IgD-negative memory B cell (primary cell): ENCODE measurements at regions not wholly inside any gene's neighbourhood (a gene's known extent, or its start where the extent isn't known, plus 50 kb on each side); places are given as distances from the start of the nearest gene placed in this dataset.

Experiments used
- H3K27ac Mint-ChIP-seq, 3 donors: one replicate each; pipeline ENCODE4 v1.8.0; 2020 to 2022; ENCODE audit warnings: mild to moderate bottlenecking in 3 of 3, mixed read lengths in 3 of 3, moderate library complexity in 1 of 3
- H3K27me3 Mint-ChIP-seq: one replicate; pipeline ENCODE4 v1.8.0; 2021; ENCODE audit warnings: mixed read lengths
- H3K36me3 Mint-ChIP-seq: one replicate; pipeline ENCODE4 v1.8.0; 2020; ENCODE audit warnings: mild to moderate bottlenecking, mixed read lengths
- H3K4me1 Mint-ChIP-seq, 3 donors: one replicate each; pipeline ENCODE4 v1.8.0; 2020 to 2022; ENCODE audit warnings: mixed read lengths in 3 of 3, mild to moderate bottlenecking in 1 of 3
- H3K4me3 Mint-ChIP-seq, 4 donors: one replicate each; pipeline ENCODE4 v1.8.0; 2020 to 2022; ENCODE audit warnings: mild to moderate bottlenecking in 4 of 4, mixed read lengths in 4 of 4, moderate library complexity in 3 of 4
- H3K9me3 Mint-ChIP-seq, 3 donors: one replicate each; pipeline ENCODE4 v1.8.0; 2020 to 2021; ENCODE audit warnings: mixed read lengths in 3 of 3, mild to moderate bottlenecking in 1 of 3

GRCh38 chr16:50946098-50946497 is 204.2 kb downstream of the CYLD start:
- H3K27me3 Mint-ChIP-seq = peaks cover 3% of the 10 kb centered on the region
- H3K27ac Mint-ChIP-seq = no peak overlapping the region

GRCh38 chr16:50945171-50945570 is 203.3 kb downstream of the CYLD start:
- peaks cover 3% of the 10 kb centered on the region for H3K27me3 Mint-ChIP-seq
- H3K4me3 Mint-ChIP-seq = no peak overlapping the region
- H3K9me3 Mint-ChIP-seq = peaks cover 0 to 1% (median 0%) of the 10 kb centered on the region in 3 donors
- no peaks in the 10 kb centered on the region for H3K4me1 Mint-ChIP-seq
- H3K27ac Mint-ChIP-seq = no peak overlapping the region
- no peaks in the 10 kb centered on the region for H3K36me3 Mint-ChIP-seq

More at GRCh38 chr16:50946098-50946497, 204.2 kb downstream of the CYLD start:
- no peaks in the 10 kb centered on the region for H3K4me1 Mint-ChIP-seq
- H3K4me3 Mint-ChIP-seq = no peak overlapping the region
- H3K9me3 Mint-ChIP-seq = peaks cover 0 to 1% (median 0%) of the 10 kb centered on the region in 3 donors
- no peaks in the 10 kb centered on the region for H3K36me3 Mint-ChIP-seq

- Mint-ChIP-seq H3K27me3 (peaks cover 3% of the 10 kb centered on the region), H3K36me3 (no peaks in the 10 kb centered on the region), H3K4me1 (no peaks in the 10 kb centered on the region), H3K9me3 (peaks cover 0 to 1% (median 0%) of the 10 kb centered on the region in 3 donors), H3K4me3 (no peak overlapping the region), H3K27ac (no peak overlapping the region)
Observed at GRCh38 chr16:50944436-50944835, 202.6 kb downstream of the CYLD start.

GRCh38 chr16:50944033-50944432 is 202.1 kb downstream of the CYLD start:
- Mint-ChIP-seq H3K4me1 (no peaks in the 10 kb centered on the region), H3K36me3 (no peaks in the 10 kb centered on the region)

GRCh38 chr16:50942143-50942542 is 200.3 kb downstream of the CYLD start:
- H3K4me3 Mint-ChIP-seq = no peak overlapping the region
- peaks cover 0 to 6% (median 0%) of the 10 kb centered on the region in 3 donors for H3K9me3 Mint-ChIP-seq
- H3K27ac Mint-ChIP-seq = no peak overlapping the region
- no peaks in the 10 kb centered on the region for H3K36me3 Mint-ChIP-seq
- peaks cover 3% of the 10 kb centered on the region for H3K27me3 Mint-ChIP-seq
- H3K4me1 Mint-ChIP-seq = no peaks in the 10 kb centered on the region

More at GRCh38 chr16:50944033-50944432, 202.1 kb downstream of the CYLD start:
- Mint-ChIP-seq H3K9me3 (peaks cover 0 to 1% (median 0%) of the 10 kb centered on the region in 3 donors), H3K27me3 (peaks cover 3% of the 10 kb centered on the region), H3K4me3 (no peak overlapping the region), H3K27ac (no peak overlapping the region)

- no peaks in the 10 kb centered on the region for H3K36me3 Mint-ChIP-seq
- peaks cover 3% of the 10 kb centered on the region for H3K27me3 Mint-ChIP-seq
- H3K4me3 Mint-ChIP-seq = no peak overlapping the region
- H3K9me3 Mint-ChIP-seq = peaks cover 0 to 6% (median 0%) of the 10 kb centered on the region in 3 donors
- H3K4me1 Mint-ChIP-seq = no peaks in the 10 kb centered on the region
- no peak overlapping the region for H3K27ac Mint-ChIP-seq
Observed at GRCh38 chr16:50941681-50942080, 199.8 kb downstream of the CYLD start.

GRCh38 chr16:50940275-50940854 is 198.5 kb downstream of the CYLD start:
- H3K4me3 Mint-ChIP-seq = no peak overlapping the region
- no peaks in the 10 kb centered on the region for H3K36me3 Mint-ChIP-seq
- H3K4me1 Mint-ChIP-seq = no peaks in the 10 kb centered on the region
- peaks cover 7% of the 10 kb centered on the region for H3K27me3 Mint-ChIP-seq
- peaks cover 0 to 6% (median 2%) of the 10 kb centered on the region in 3 donors for H3K9me3 Mint-ChIP-seq
- no peak overlapping the region for H3K27ac Mint-ChIP-seq

GRCh38 chr16:50939356-50939755 is 197.5 kb downstream of the CYLD start:
- Mint-ChIP-seq H3K27me3 (peaks cover 7% of the 10 kb centered on the region), H3K27ac (no peak overlapping the region), H3K4me3 (no peak overlapping the region), H3K9me3 (peaks cover 0 to 6% (median 2%) of the 10 kb centered on the region in 3 donors), H3K36me3 (no peaks in the 10 kb centered on the region), H3K4me1 (no peaks in the 10 kb centered on the region)

GRCh38 chr16:50938932-50939331 is 197.0 kb downstream of the CYLD start:
- peaks cover 0 to 6% (median 2%) of the 10 kb centered on the region in 3 donors for H3K9me3 Mint-ChIP-seq
- peaks cover 7% of the 10 kb centered on the region for H3K27me3 Mint-ChIP-seq
- H3K27ac Mint-ChIP-seq = no peak overlapping the region
- H3K36me3 Mint-ChIP-seq = no peaks in the 10 kb centered on the region
- no peaks in the 10 kb centered on the region for H3K4me1 Mint-ChIP-seq
- no peak overlapping the region for H3K4me3 Mint-ChIP-seq

- Mint-ChIP-seq H3K36me3 (no peaks in the 10 kb centered on the region), H3K4me3 (no peak overlapping the region), H3K9me3 (peaks cover 2 to 6% (median 2%) of the 10 kb centered on the region in 3 donors), H3K27me3 (peaks cover 4% of the 10 kb centered on the region), H3K4me1 (no peaks in the 10 kb centered on the region), H3K27ac (no peak overlapping the region)
Observed at GRCh38 chr16:50933262-50933661, 191.4 kb downstream of the CYLD start.

- Mint-ChIP-seq H3K27ac (no peak overlapping the region), H3K36me3 (no peaks in the 10 kb centered on the region), H3K4me1 (no peaks in the 10 kb centered on the region), H3K4me3 (no peak overlapping the region), H3K9me3 (peaks cover 2% of the 10 kb centered on the region in 3 donors), H3K27me3 (peaks cover 4% of the 10 kb centered on the region)
Observed at GRCh38 chr16:50932348-50932935, 190.6 kb downstream of the CYLD start.

- no peak overlapping the region for H3K27ac Mint-ChIP-seq
- H3K36me3 Mint-ChIP-seq = no peaks in the 10 kb centered on the region
- no peak overlapping the region for H3K4me3 Mint-ChIP-seq
- H3K9me3 Mint-ChIP-seq = peaks cover 0 to 2% (median 2%) of the 10 kb centered on the region in 3 donors
- H3K27me3 Mint-ChIP-seq = peaks cover 3% of the 10 kb centered on the region
- no peaks in the 10 kb centered on the region for H3K4me1 Mint-ChIP-seq
Observed at GRCh38 chr16:50928065-50928464, 186.2 kb downstream of the CYLD start.

- no peaks in the 10 kb centered on the region for H3K4me1 Mint-ChIP-seq
- no peaks in the 10 kb centered on the region for H3K36me3 Mint-ChIP-seq
- H3K4me3 Mint-ChIP-seq = no peak overlapping the region
- H3K9me3 Mint-ChIP-seq = peaks cover 2 to 5% (median 4%) of the 10 kb centered on the region in 3 donors
- peaks cover 4% of the 10 kb centered on the region for H3K27me3 Mint-ChIP-seq
- H3K27ac Mint-ChIP-seq = no peak overlapping the region
Observed at GRCh38 chr16:50925758-50926357, 184.0 kb downstream of the CYLD start.

- Mint-ChIP-seq H3K36me3 (no peaks in the 10 kb centered on the region), H3K27me3 (peaks cover 4% of the 10 kb centered on the region), H3K9me3 (peaks cover 2 to 5% (median 4%) of the 10 kb centered on the region in 3 donors), H3K27ac (no peak overlapping the region), H3K4me1 (no peaks in the 10 kb centered on the region), H3K4me3 (peak overlapping the region in 1 of 4 donors; percentile 37)
Observed at GRCh38 chr16:50924759-50925545, 183.1 kb downstream of the CYLD start.
